ENCODE measurements at regions not wholly inside any gene's neighbourhood (a gene's known extent, or its start where the extent isn't known, plus 50 kb on each side); places are given as distances from the start of the nearest gene placed in this dataset.
"Not testable (repeated sequence)": the region's sequence is repeated elsewhere in the genome, so short reads cannot be mapped to it uniquely, and the experiment has no call there.

DNA sequence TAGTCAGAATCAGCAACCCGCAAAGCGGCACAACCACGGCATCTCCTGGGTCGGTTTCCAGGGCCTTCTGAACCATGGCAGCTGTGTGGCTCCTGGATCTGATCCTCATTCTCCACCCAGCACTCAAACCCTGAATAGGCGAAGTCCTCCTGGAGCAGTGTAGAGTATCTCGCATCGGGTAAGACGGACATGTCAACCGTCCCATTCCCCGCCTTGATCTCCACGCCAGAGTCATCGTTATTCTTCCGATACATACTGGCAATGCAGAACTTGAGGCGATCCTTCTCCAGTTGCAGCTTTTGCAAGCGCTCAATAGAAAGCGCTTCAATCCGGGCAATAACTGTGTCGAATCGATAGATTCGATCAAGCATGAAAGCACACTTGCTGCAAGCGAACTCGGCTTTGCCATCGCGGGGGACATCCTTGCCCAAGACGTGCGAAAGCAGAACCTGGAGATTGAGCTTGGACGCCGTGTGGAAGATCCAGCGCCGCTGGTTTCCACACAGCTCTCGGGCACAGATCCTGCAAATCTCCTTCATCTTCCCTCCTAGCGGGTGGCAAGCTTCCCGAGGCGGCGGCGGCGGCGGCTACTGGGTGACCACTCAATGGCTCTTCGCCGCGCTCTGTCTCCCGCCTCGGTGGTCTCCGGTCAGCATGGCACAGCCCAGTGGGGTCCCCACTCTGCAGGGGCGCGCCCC is 142.9 kb downstream of the NBPF8 start:
- TF ChIP-seq, protein P1, sequence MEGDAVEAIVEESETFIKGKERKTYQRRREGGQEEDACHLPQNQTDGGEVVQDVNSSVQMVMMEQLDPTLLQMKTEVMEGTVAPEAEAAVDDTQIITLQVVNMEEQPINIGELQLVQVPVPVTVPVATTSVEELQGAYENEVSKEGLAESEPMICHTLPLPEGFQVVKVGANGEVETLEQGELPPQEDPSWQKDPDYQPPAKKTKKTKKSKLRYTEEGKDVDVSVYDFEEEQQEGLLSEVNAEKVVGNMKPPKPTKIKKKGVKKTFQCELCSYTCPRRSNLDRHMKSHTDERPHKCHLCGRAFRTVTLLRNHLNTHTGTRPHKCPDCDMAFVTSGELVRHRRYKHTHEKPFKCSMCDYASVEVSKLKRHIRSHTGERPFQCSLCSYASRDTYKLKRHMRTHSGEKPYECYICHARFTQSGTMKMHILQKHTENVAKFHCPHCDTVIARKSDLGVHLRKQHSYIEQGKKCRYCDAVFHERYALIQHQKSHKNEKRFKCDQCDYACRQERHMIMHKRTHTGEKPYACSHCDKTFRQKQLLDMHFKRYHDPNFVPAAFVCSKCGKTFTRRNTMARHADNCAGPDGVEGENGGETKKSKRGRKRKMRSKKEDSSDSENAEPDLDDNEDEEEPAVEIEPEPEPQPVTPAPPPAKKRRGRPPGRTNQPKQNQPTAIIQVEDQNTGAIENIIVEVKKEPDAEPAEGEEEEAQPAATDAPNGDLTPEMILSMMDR (IDR thresholded peaks at IDR 0.05): not testable (repeated sequence)
- TF ChIP-seq SIN3A (IDR thresholded peaks at IDR 0.05; ENCODE audit: borderline replicate concordance, insufficient read depth, low read depth, low read length); POLR2AphosphoS5 (IDR thresholded peaks at IDR 0.05; ENCODE audit: low read depth, low read length); REST (IDR thresholded peaks at IDR 0.05; ENCODE audit: insufficient read depth in 1 of 2, low read depth in 2 of 2, low read length in 1 of 2): not testable (repeated sequence)

Data from Panc1 (cell line).